K562 (cell line): ENCODE measurements at regions not wholly inside any gene's neighbourhood (a gene's known extent, or its start where the extent isn't known, plus 50 kb on each side); places are given as distances from the start of the nearest gene placed in this dataset.

Experiments
- ATAC-seq: fragments of 200-7000 bp; cut with Tn5 transposase; 3 replicates; pipeline ENCODE4 v1.9.1; 2020; ENCODE audit warnings: moderate library complexity
- BruUV-seq: library from RNA; stranded (reverse); fragments of 400-500 nt; replicated peaks from 2 replicates; lab custom pipeline; 2021; lab: Mats Ljungman, UMichigan
- CTCF ChIA-PET: fragments of 300-600 bp; formaldehyde crosslinking; extraction: SDS; loops from one replicate; lab custom pipeline; 2021; ENCODE audit warnings: low intra/inter-chr PET ratio; lab: Yijun Ruan, JAX
- POLR2A ChIA-PET: fragments of 300-600, 350-650 bp; sonication (Branson Sonifier 250); formaldehyde crosslinking; extraction: SDS; loops from one replicate; lab custom pipeline; 2021; ENCODE audit warnings: antibody characterized with exemption, inconsistent platforms; lab: Yijun Ruan, JAX
- DNase-seq, 4 experiments: peaks; one replicate each; pipeline versions ENCODE4 v3.0.0 to v3.0.0-alpha.2; 2011 to 2018; ENCODE audit warnings: low spot score in 3 of 4, mixed read lengths in 3 of 4; ENCODE audit errors: extremely low read depth in 1 of 4
- FAIRE-seq: peaks from 2 replicates; lab custom pipeline; 2011; peaks lifted over from hg19 to GRCh38; lab: Jason Lieb, UNC
- H2AFZ ChIP-seq: 2 replicates; pipeline ENCODE4 v1.6.0; 2011; ENCODE audit warnings: low read depth, low read length, control low read depth, inconsistent platforms
- H3K27ac ChIP-seq: fragments of 200-600 bp; 3 replicates; pipeline ENCODE4 v1.8.0; 2011; ENCODE audit warnings: low read depth, mild to moderate bottlenecking, control low read depth, inconsistent platforms, low read length, moderate library complexity, mixed read lengths; ENCODE audit errors: extremely low read depth
- H3K27me3 ChIP-seq, 2 experiments: fragments of 300-600 bp in 1 of 2; 2 replicates in 1 of 2; 3 replicates in 1 of 2; pipeline versions ENCODE4 v1.6.0 to v1.8.0; 2011; ENCODE audit warnings: inconsistent platforms in 2 of 2, low read length in 2 of 2, mild to moderate bottlenecking in 1 of 2, mixed read lengths in 1 of 2, moderate library complexity in 1 of 2; ENCODE audit not compliant: control insufficient read depth in 2 of 2, insufficient read depth in 2 of 2
- H3K36me3 ChIP-seq: fragments of 300-600 bp; 3 replicates; pipeline ENCODE4 v1.8.0; 2011; ENCODE audit warnings: mild to moderate bottlenecking, low read length, inconsistent platforms; ENCODE audit not compliant: control insufficient read depth, insufficient read depth
- H3K4me1 ChIP-seq, 2 experiments: fragments of 200-600 bp in 1 of 2; replicated peaks in 1 of 2; 2 replicates in 1 of 2; 3 replicates in 1 of 2; pipeline versions ENCODE4 v1.5.1 to v1.8.0; 2011; ENCODE audit warnings: inconsistent platforms in 2 of 2, low read length in 2 of 2, mild to moderate bottlenecking in 1 of 2, mixed read lengths in 1 of 2, moderate library complexity in 1 of 2; ENCODE audit not compliant: control insufficient read depth in 2 of 2, insufficient read depth in 2 of 2
- H3K4me2 ChIP-seq: 2 replicates; pipeline ENCODE4 v1.6.1; 2011; ENCODE audit warnings: low read length, control low read depth, inconsistent platforms, mixed read lengths; ENCODE audit not compliant: insufficient read depth
- H3K4me3 ChIP-seq: fragments of 200-600 bp; sonication (generic), shearing (Covaris generic); 2 replicates; pipeline ENCODE4 v1.5.1; 2016; ENCODE audit warnings: control low read depth, inconsistent platforms
- H3K79me2 ChIP-seq: fragments of 200-600 bp; 3 replicates; pipeline ENCODE4 v1.8.0; 2011; ENCODE audit warnings: low read length, inconsistent platforms; ENCODE audit not compliant: control insufficient read depth, insufficient read depth
- H3K9ac ChIP-seq, 2 experiments: 2 replicates each; pipeline versions ENCODE4 v1.6.0 to v1.6.1; 2011; ENCODE audit warnings: low read depth in 2 of 2, low read length in 2 of 2, control low read depth in 1 of 2, inconsistent platforms in 1 of 2, mild to moderate bottlenecking in 1 of 2, mixed read lengths in 1 of 2; ENCODE audit not compliant: insufficient read depth in 1 of 2
- H3K9me1 ChIP-seq: one replicate; pipeline ENCODE4 v1.6.0; 2011; ENCODE audit warnings: inconsistent platforms, mild to moderate bottlenecking, low read length, moderate library complexity; ENCODE audit not compliant: control insufficient read depth, insufficient read depth
- H3K9me3 ChIP-seq: replicated peaks from 2 replicates; pipeline ENCODE4 v1.5.1; 2011; ENCODE audit warnings: low read depth, low read length, inconsistent platforms; ENCODE audit not compliant: control insufficient read depth, insufficient read depth
- H4K20me1 ChIP-seq: replicated peaks from 2 replicates; pipeline ENCODE4 v1.6.1; 2011; ENCODE audit warnings: low read length, inconsistent platforms, mixed read lengths; ENCODE audit not compliant: control insufficient read depth, insufficient read depth
- ATF7 ChIP-seq: fragments of 450-650 bp; IDR thresholded peaks from 2 replicates; pipeline ENCODE4 v1.7.1; 2014; ENCODE audit warnings: mild to moderate bottlenecking, moderate library complexity
- CHD4 ChIP-seq: fragments of 200-600 bp; sonication (generic); IDR thresholded peaks from 3 replicates; pipeline ENCODE4 v1.6.1; 2012; ENCODE audit warnings: low read depth, mild to moderate bottlenecking, mixed read lengths, low read length, inconsistent platforms; ENCODE audit not compliant: insufficient read depth, insufficient replicate concordance, poor library complexity, severe bottlenecking
- COPS2 ChIP-seq: fragments of 450-650 bp; conservative IDR thresholded peaks from 2 replicates; pipeline ENCODE4 v1.6.1; 2016; ENCODE audit warnings: mild to moderate bottlenecking, moderate library complexity
- MED1 ChIP-seq: sonication (generic); formaldehyde crosslinking; IDR thresholded peaks from 2 replicates; pipeline ENCODE4 v1.8.1; 2023; ENCODE audit warnings: missing genetic modification reagents, borderline replicate concordance
- MEIS2 ChIP-seq: fragments of 450-650 bp; IDR thresholded peaks from 2 replicates; pipeline ENCODE4 v1.6.1; 2014; ENCODE audit warnings: mild to moderate bottlenecking; ENCODE audit not compliant: partially characterized antibody
- PTRF ChIP-seq: fragments of 450-650 bp; IDR thresholded peaks from 2 replicates; pipeline ENCODE4 v1.6.1; 2016; ENCODE audit warnings: mild to moderate bottlenecking, missing genetic modification characterization, missing compliant biosample characterization
- RBBP5 ChIP-seq: fragments of 200-600 bp; sonication (generic); IDR thresholded peaks from 2 replicates; pipeline ENCODE4 v1.6.1; 2012; ENCODE audit warnings: borderline replicate concordance, mild to moderate bottlenecking, low read length, control low read depth, inconsistent platforms; ENCODE audit not compliant: insufficient read depth, poor library complexity, severe bottlenecking
- TAF7 ChIP-seq: fragments of 450-650 bp; IDR thresholded peaks from 2 replicates; pipeline ENCODE4 v1.6.1; 2016; ENCODE audit warnings: missing genetic modification characterization, missing compliant biosample characterization
- ZNF445 ChIP-seq: fragments of 250-450 bp; sonication (Bioruptor Pico); IDR thresholded peaks from 2 replicates; pipeline ENCODE4 v1.4.0; 2020; ENCODE audit warnings: low read depth, mild to moderate bottlenecking, moderate library complexity
- ZNF76 ChIP-seq: fragments of 250-450 bp; sonication (Bioruptor Pico); IDR thresholded peaks from 2 replicates; pipeline ENCODE4 v1.4.0; 2020; ENCODE audit warnings: mild to moderate bottlenecking, moderate library complexity, borderline replicate concordance
- ZNF77 ChIP-seq: fragments of 250-450 bp; sonication (Bioruptor Pico); IDR thresholded peaks from 2 replicates; pipeline ENCODE4 v1.5.0; 2020
- WGBS: fragments of 100-300 bp; shearing (Covaris generic); methylation state at CpG from one replicate; pipeline ENCODE4 v1.1.6; 2016; ENCODE audit warnings: low coverage, mixed read lengths; ENCODE audit not compliant: insufficient coverage; ENCODE audit errors: missing lambda C conversion rate; 5-methylcytosine and 5-hydroxymethylcytosine counted together
- in situ Hi-C: fragments of 300-500 bp; cut with MboI; formaldehyde crosslinking; loops from 4 replicates; pipeline ENCODE4 v1.15.0; 2018; ENCODE audit warnings: inconsistent platforms, mixed read lengths
- intact Hi-C: fragments of 100-400 bp; cut with micrococcal nuclease; formaldehyde crosslinking; loops from 2 replicates; pipeline ENCODE4 v1.14.2; 2022
- TF ChIP-seq, protein P1 (sequence below), 2 experiments: IDR thresholded peaks; 2 replicates each; pipeline ENCODE4 v1.6.1; 2011; ENCODE audit warnings: borderline replicate concordance in 1 of 2, control low read depth in 1 of 2, low read depth in 1 of 2, low read length in 1 of 2, mild to moderate bottlenecking in 1 of 2, mixed read lengths in 1 of 2, moderate library complexity in 1 of 2; ENCODE audit not compliant: insufficient read depth in 1 of 2, insufficient read length in 1 of 2, poor library complexity in 1 of 2, severe bottlenecking in 1 of 2; ENCODE audit errors: extremely low read depth in 1 of 2

DNA sequence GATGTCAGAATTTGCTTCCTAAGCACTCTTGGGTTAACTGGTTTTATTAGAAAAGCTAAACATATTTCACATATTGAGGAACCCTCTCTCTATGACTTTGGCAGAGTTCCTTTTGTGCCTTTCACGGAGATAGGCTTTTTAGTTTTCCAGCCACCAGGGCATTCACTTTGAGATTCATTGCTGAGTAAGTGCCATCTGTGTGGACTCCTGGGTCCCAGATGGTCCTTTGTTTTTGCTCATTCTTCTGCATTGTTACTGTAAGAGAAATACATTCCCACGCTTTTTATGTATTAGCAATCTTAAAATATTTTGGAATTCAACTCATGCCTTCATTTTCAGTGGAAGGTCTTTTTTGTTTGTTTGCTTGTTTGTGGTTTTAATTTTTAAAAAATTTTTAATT is 76.3 kb upstream of the PHACTR2 start:
- intact Hi-C loops: no loop called here

DNA sequence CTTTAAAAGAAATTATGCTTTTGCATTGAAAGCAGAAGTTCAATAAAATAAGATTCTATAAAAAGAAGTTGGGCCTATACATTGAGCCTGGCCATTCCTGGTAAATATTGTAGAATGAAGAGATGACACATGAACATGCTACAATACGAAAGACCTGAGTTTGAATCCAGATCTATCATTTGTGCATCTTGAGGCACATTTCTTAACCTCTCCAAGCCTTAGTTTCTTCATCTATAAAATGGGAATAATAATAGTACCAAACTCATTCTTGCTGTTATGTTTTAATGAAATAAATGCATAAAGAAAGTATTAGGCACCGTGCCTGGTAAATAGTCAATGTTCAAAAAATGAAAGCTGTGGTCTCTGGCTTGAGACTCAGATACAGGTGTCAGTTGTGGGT is 76.9 kb upstream of the PHACTR2 start:
- FAIRE-seq (no peak), ATAC-seq (no peak), DNase-seq (no peak)
- peaks cover 0 to 3% of the 10 kb centered on the region in 2 experiments; a peak in 1 of 5 replicates for H3K4me1 ChIP-seq
- no peak overlapping the region for H2AFZ ChIP-seq
- H3K9ac ChIP-seq: no peak overlapping the region
- intact Hi-C loops (no loop called here), in situ Hi-C loops (no loop called here)
- no TSS peak for BruUV-seq
- H3K4me3 ChIP-seq: no peak overlapping the region
- WGBS: 16% methylated on average over 2 of the region's 2 CpGs
- H3K4me2 ChIP-seq: no peak overlapping the region
- 0 out of 5 replicates have a peak, but pooled peaks cover 0 to 5% of the 10 kb centered on the region in 2 experiments for H3K27me3 ChIP-seq
- H3K36me3 ChIP-seq: no peaks in the 10 kb centered on the region
- H3K79me2 ChIP-seq: no peaks in the 10 kb centered on the region
- H3K27ac ChIP-seq: no peak overlapping the region
- ChIA-PET POLR2A (no interaction called here), CTCF (no interaction called here)
- no peaks in the 10 kb centered on the region for H3K9me3 ChIP-seq
- H3K9me1 ChIP-seq: no peaks in the 10 kb centered on the region
- no peaks in the 10 kb centered on the region for H4K20me1 ChIP-seq
- TF ChIP-seq MEIS2: no peak
- peak; percentile 33 for TF ChIP-seq CHD4
- no peak for TF ChIP-seq RBBP5
- TF ChIP-seq, protein P1, sequence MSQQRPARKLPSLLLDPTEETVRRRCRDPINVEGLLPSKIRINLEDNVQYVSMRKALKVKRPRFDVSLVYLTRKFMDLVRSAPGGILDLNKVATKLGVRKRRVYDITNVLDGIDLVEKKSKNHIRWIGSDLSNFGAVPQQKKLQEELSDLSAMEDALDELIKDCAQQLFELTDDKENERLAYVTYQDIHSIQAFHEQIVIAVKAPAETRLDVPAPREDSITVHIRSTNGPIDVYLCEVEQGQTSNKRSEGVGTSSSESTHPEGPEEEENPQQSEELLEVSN (IDR thresholded peaks at IDR 0.05; ENCODE audit: borderline replicate concordance in 1 of 2, extremely low read depth in 1 of 2, insufficient read depth in 1 of 2, insufficient read length in 1 of 2, low read depth in 1 of 2, low read length in 1 of 2, poor library complexity in 1 of 2, severe bottlenecking in 1 of 2): no peak
- TF ChIP-seq PTRF (tag): no peak
- TF ChIP-seq ZNF76: no peak
- no peak for TF ChIP-seq ZNF445
- TF ChIP-seq COPS2: no peak

More for the DNA sequence above, 76.3 kb upstream of the PHACTR2 start:
- TF ChIP-seq ATF7: no peak
- no peak for TF ChIP-seq ZNF77 (CRISPR knock-in tag)
- TF ChIP-seq TAF7 (tag): no peak
- no peak for TF ChIP-seq MED1 (CRISPR knock-in tag)
- ChIA-PET CTCF (no interaction called here), POLR2A (no interaction called here)
- no peak for ATAC-seq
- H3K9me1 ChIP-seq: no peaks in the 10 kb centered on the region
- H2AFZ ChIP-seq: no peak overlapping the region
- peaks cover 0 to 3% of the 10 kb centered on the region in 2 experiments; a peak in 1 of 5 replicates for H3K4me1 ChIP-seq
- H3K79me2 ChIP-seq: no peaks in the 10 kb centered on the region
- FAIRE-seq: no peak
- H3K9ac ChIP-seq: no peak overlapping the region
- no peaks in the 10 kb centered on the region for H3K9me3 ChIP-seq
- H4K20me1 ChIP-seq: no peaks in the 10 kb centered on the region
- 18% methylated on average over 2 of the region's 2 CpGs for WGBS
- in situ Hi-C loops: no loop called here
- H3K4me2 ChIP-seq: no peak overlapping the region
- BruUV-seq: no TSS peak
- no peak for DNase-seq
- H3K36me3 ChIP-seq: no peaks in the 10 kb centered on the region
- H3K27ac ChIP-seq: no peak overlapping the region
- no peak overlapping the region for H3K4me3 ChIP-seq
- H3K27me3 ChIP-seq: 0 out of 5 replicates have a peak, but pooled peaks cover 0 to 5% of the 10 kb centered on the region in 2 experiments
